Endodermal cell (in vitro differentiated cells): ENCODE measurements at regions not wholly inside any gene's neighbourhood (a gene's known extent, or its start where the extent isn't known, plus 50 kb on each side); places are given as distances from the start of the nearest gene placed in this dataset.
"Not testable (repeated sequence)": the region's sequence is repeated elsewhere in the genome, so short reads cannot be mapped to it uniquely, and the experiment has no call there.

Experiments
- DNase-seq: peaks from one replicate; pipeline ENCODE4 v3.0.0-alpha.2; 2017
- H3K27ac ChIP-seq: 2 replicates; pipeline ENCODE4 v1.5.1; 2013; ENCODE audit warnings: mild to moderate bottlenecking, low read depth, low read length, moderate library complexity
- H3K27me3 ChIP-seq: 2 replicates; pipeline ENCODE4 v1.6.1; 2013; ENCODE audit warnings: mild to moderate bottlenecking, low read length, moderate library complexity; ENCODE audit not compliant: insufficient read depth, control insufficient read depth, poor library complexity, severe bottlenecking
- H3K36me3 ChIP-seq: 2 replicates; pipeline ENCODE4 v1.7.0; 2013; ENCODE audit warnings: mild to moderate bottlenecking, low read length, moderate library complexity; ENCODE audit not compliant: control insufficient read depth, insufficient read depth
- H3K4me1 ChIP-seq: one replicate; pipeline ENCODE4 v1.7.0; 2013; ENCODE audit warnings: low read length; ENCODE audit not compliant: control insufficient read depth, insufficient read depth
- H3K4me3 ChIP-seq: 2 replicates; pipeline ENCODE4 v1.5.1; 2013; ENCODE audit warnings: mild to moderate bottlenecking, low read length, moderate library complexity
- H3K9ac ChIP-seq: 2 replicates; pipeline ENCODE4 v1.6.1; 2013; ENCODE audit warnings: mild to moderate bottlenecking, low read length, moderate library complexity; ENCODE audit not compliant: poor library complexity, severe bottlenecking; ENCODE audit errors: extremely low read depth
- H3K9me3 ChIP-seq: 2 replicates; pipeline ENCODE4 v1.6.1; 2013; ENCODE audit warnings: mild to moderate bottlenecking, low read length, moderate library complexity; ENCODE audit not compliant: control insufficient read depth
- H3K27ac Mint-ChIP-seq: 2 replicates; pipeline ENCODE4 v1.8.0; 2020; ENCODE audit warnings: mixed read lengths
- H3K27me3 Mint-ChIP-seq: 2 replicates; pipeline ENCODE4 v1.8.0; 2021; ENCODE audit warnings: mild to moderate bottlenecking, mixed read lengths; ENCODE audit not compliant: insufficient read depth
- H3K36me3 Mint-ChIP-seq: 2 replicates; pipeline ENCODE4 v1.8.0; 2020; ENCODE audit warnings: low read depth, mixed read lengths
- H3K4me1 Mint-ChIP-seq: 2 replicates; pipeline ENCODE4 v1.8.0; 2020; ENCODE audit warnings: mixed read lengths
- H3K4me3 Mint-ChIP-seq: 2 replicates; pipeline ENCODE4 v1.8.0; 2020; ENCODE audit warnings: mild to moderate bottlenecking, moderate library complexity, mixed read lengths
- H3K9me3 Mint-ChIP-seq: 2 replicates; pipeline ENCODE4 v1.8.0; 2020; ENCODE audit warnings: mild to moderate bottlenecking, mixed read lengths
- WGBS, 2 experiments: methylation state at CpG; one replicate each; pipeline versions ENCODE4 v1.1.5 to v1.1.7; 2013; ENCODE audit warnings: missing lambda C conversion rate in 2 of 2, mixed read lengths in 1 of 2; ENCODE audit not compliant: insufficient coverage in 1 of 2, insufficient read length in 1 of 2; 5-methylcytosine and 5-hydroxymethylcytosine counted together
- TF ChIP-seq, protein P1 (sequence below): fragments of 200-600 bp; sonication (generic); conservative IDR thresholded peaks from 2 replicates; pipeline ENCODE4 v1.5.0; 2021; ENCODE audit warnings: antibody characterized with exemption, mild to moderate bottlenecking

GRCh38 chr5:128722551-128722950 lies 184.5 kb upstream of the FBN2 start:
- H3K9me3 Mint-ChIP-seq = no peaks in the 10 kb centered on the region
- 93 to 100% methylated on average over 1 of the region's 1 CpG for WGBS, 2 experiments
- H3K27ac Mint-ChIP-seq = no peak overlapping the region
- H3K4me3 Mint-ChIP-seq = no peak overlapping the region
- H3K9me3 ChIP-seq = no peaks in the 10 kb centered on the region
- no peaks in the 10 kb centered on the region for H3K36me3 ChIP-seq
- no peaks in the 10 kb centered on the region for H3K4me1 Mint-ChIP-seq
- H3K27ac ChIP-seq = no peak overlapping the region
- H3K36me3 Mint-ChIP-seq = no peaks in the 10 kb centered on the region
- DNase-seq = no peak
- no peaks in the 10 kb centered on the region for H3K27me3 ChIP-seq
- TF ChIP-seq, protein P1, sequence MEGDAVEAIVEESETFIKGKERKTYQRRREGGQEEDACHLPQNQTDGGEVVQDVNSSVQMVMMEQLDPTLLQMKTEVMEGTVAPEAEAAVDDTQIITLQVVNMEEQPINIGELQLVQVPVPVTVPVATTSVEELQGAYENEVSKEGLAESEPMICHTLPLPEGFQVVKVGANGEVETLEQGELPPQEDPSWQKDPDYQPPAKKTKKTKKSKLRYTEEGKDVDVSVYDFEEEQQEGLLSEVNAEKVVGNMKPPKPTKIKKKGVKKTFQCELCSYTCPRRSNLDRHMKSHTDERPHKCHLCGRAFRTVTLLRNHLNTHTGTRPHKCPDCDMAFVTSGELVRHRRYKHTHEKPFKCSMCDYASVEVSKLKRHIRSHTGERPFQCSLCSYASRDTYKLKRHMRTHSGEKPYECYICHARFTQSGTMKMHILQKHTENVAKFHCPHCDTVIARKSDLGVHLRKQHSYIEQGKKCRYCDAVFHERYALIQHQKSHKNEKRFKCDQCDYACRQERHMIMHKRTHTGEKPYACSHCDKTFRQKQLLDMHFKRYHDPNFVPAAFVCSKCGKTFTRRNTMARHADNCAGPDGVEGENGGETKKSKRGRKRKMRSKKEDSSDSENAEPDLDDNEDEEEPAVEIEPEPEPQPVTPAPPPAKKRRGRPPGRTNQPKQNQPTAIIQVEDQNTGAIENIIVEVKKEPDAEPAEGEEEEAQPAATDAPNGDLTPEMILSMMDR = no peak
- no peaks in the 10 kb centered on the region for H3K27me3 Mint-ChIP-seq
- H3K9ac ChIP-seq = no peak overlapping the region
- H3K4me3 ChIP-seq = no peak overlapping the region
- no peaks in the 10 kb centered on the region for H3K4me1 ChIP-seq

DNA sequence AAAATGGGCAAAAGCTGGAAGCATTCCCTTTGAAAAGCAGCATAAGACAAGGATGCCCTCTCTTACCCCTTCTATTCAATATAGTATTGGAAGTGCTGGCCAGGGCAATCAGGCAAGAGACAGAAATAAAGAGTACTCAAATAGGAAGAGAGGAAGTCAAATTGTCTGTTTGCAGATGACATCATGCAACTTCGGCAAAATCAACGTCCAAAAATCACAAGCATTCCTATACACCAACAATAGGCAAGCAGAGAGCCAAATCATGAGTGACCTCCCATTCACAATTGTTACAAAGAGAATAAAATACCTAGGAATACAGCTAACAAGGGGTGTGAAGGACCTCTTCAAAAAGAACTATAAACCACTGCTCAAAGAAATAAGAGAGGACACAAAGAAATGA lies 192.0 kb upstream of the FBN2 start:
- not testable (repeated sequence) for H3K9me3 Mint-ChIP-seq, H3K27me3 Mint-ChIP-seq, H3K36me3 ChIP-seq, DNase-seq, H3K36me3 Mint-ChIP-seq, H3K27me3 ChIP-seq, H3K27ac ChIP-seq, H3K9ac ChIP-seq, H3K4me1 Mint-ChIP-seq, H3K4me3 Mint-ChIP-seq, H3K4me1 ChIP-seq, H3K27ac Mint-ChIP-seq, H3K9me3 ChIP-seq, H3K4me3 ChIP-seq
- WGBS, 2 experiments = 81% methylated on average over 2 of the region's 2 CpGs; no CpG with 5 or more reads in 1 of the 2 experiments

DNA sequence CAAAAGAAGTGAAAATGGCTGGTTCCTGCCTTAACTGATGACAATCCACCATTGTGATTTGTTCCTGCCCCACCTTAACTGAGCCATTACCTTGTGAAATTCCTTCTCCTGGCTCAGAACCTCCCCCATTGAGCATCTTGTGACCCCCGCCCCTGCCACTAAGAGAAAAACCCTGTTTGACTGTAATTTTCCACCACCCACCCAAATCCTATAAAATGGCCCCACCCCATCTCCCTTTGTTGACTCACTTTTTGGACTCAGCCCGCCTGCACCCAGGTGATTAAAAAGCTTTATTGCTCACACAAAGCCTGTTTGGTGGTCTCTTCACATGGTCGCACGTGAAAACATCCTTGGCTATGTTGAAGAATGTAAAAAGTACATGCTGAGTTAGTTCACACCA lies 197.6 kb upstream of the FBN2 start:
- H3K4me1 ChIP-seq, H3K4me3 Mint-ChIP-seq, DNase-seq, H3K27ac Mint-ChIP-seq, H3K4me1 Mint-ChIP-seq, H3K9me3 ChIP-seq, H3K27me3 Mint-ChIP-seq, H3K4me3 ChIP-seq, H3K36me3 ChIP-seq, H3K9me3 Mint-ChIP-seq, H3K27me3 ChIP-seq, H3K27ac ChIP-seq, H3K36me3 Mint-ChIP-seq, H3K9ac ChIP-seq: not testable (repeated sequence)
- 80 to 95% methylated on average over 1 to 4 of the region's 4 CpGs for WGBS, 2 experiments

- TF ChIP-seq, protein P1 = no peak
- H3K27ac Mint-ChIP-seq = no peak overlapping the region
- DNase-seq = no peak
- H3K4me3 Mint-ChIP-seq = no peak overlapping the region
- H3K27me3 Mint-ChIP-seq = no peaks in the 10 kb centered on the region
- H3K36me3 Mint-ChIP-seq = no peaks in the 10 kb centered on the region
- peaks cover 7% of the 10 kb centered on the region for H3K4me1 Mint-ChIP-seq
- H3K4me3 ChIP-seq = no peak overlapping the region
- 94 to 100% methylated on average over 1 of the region's 1 CpG for WGBS, 2 experiments
- no peaks in the 10 kb centered on the region for H3K4me1 ChIP-seq
- no peaks in the 10 kb centered on the region for H3K9me3 Mint-ChIP-seq
- H3K27ac ChIP-seq = no peak overlapping the region
- no peaks in the 10 kb centered on the region for H3K9me3 ChIP-seq
- H3K9ac ChIP-seq = no peak overlapping the region
- no peaks in the 10 kb centered on the region for H3K36me3 ChIP-seq
- H3K27me3 ChIP-seq = no peaks in the 10 kb centered on the region
Measured at GRCh38 chr5:128736553-128736952, 198.5 kb upstream of the FBN2 start.
